ENCODE measurements at regions not wholly inside any gene's neighbourhood (a gene's known extent, or its start where the extent isn't known, plus 50 kb on each side); places are given as distances from the start of the nearest gene placed in this dataset.
"Not testable (repeated sequence)": the region's sequence is repeated elsewhere in the genome, so short reads cannot be mapped to it uniquely, and the experiment has no call there.

DNA sequence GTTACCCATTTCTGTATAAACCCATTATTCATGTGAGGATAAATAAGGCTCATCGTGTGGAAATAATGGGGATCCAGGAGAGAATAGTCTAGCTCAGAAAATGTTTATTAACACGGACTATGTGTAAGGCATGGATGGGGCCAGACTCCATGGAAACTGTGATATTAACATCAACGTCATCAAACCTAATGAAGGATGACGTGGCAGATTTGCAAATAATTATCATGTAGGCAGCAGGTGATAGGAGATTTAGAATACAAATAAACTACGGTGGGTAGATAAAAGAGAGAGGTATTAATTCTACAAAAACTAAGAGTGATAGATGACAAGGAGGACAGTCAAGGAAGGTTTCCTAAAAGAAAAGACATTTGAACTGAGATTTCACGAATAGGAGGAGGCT is 592.2 kb downstream of the REEP3 start:
- no peak for DNase-seq (ENCODE audit: low read depth, low spot score)

DNA sequence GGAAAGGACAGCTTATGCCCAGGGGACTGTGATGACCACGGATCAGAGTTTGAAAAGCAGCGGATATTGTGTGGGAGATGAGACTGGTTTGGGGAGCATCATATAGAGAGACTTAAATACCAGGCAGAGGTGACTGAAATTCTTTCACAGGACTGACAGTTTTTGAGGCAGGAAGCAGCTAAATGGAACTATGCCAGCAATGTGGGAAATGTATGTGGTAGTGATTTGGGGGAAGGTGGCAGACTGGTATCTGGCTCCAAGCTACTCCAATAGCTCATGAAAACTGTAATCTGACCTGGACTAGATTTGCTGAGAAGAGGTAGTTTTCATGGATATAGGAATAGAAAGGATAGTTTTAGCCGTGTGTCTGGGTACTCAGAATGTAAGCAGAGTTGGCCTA is 592.6 kb downstream of the REEP3 start:
- no peak for DNase-seq (ENCODE audit: low read depth, low spot score)

GRCh38 chr10:64115471-64115870 is 594.3 kb downstream of the REEP3 start:
- no peak for DNase-seq (ENCODE audit: low read depth, low spot score)

GRCh38 chr10:64115908-64116643 is 594.9 kb downstream of the REEP3 start:
- DNase-seq (ENCODE audit: low read depth, low spot score) = no peak

GRCh38 chr10:64116707-64117106 is 595.5 kb downstream of the REEP3 start:
- DNase-seq (ENCODE audit: low read depth, low spot score) = no peak

DNA sequence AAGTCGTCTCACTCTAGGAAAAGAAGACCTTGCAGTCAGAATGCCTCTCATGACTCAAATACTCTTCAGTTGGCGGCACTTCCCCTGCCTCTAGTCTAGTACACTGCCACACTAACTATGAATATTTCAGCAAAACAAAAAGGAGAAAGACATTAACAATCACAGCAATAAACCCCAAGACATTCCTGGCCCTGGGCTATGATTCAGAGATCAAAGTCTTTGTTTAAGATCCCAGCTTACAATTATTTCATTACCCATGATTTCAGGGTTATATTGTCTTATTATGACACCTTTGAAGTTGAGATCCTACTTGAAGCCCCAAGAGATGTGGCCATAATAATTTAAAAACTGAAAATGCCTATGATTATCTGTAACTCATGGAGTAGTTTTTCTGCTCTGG is 597.5 kb downstream of the REEP3 start:
- DNase-seq (ENCODE audit: low read depth, low spot score) = no peak

DNA sequence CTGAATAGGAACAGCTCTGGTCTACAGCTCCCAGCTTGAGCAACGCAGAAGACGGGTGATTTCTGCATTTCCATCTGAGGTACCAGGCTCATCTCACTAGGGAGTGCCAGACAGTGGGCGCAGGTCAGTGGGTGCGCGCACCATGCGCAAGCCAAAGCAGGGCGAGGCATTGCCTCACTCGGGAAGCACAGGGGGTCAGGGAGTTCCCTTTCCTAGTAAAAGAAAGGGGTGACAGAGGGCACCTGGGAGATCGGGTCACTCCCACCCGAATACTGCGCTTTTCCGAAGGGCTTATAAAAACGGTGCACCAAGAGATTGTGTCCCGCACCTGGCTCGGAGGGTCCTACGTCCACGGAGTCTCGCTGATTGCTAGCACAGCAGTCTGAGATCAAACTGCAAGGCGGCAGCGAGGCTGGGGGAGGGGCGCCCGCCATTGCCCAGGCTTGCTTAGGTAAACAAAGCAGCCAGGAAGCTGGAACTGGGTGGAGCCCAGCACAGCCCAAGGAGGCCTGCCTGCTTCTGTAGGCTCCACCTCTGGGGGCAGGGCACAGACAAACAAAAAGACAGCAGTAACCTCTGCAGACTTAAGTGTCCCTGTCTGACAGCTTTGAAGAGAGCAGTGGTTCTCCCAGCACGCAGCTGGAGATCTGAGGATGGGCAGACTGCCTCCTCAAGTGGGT is 599.2 kb downstream of the REEP3 start:
- DNase-seq (ENCODE audit: low read depth, low spot score) = not testable (repeated sequence)

DNA sequence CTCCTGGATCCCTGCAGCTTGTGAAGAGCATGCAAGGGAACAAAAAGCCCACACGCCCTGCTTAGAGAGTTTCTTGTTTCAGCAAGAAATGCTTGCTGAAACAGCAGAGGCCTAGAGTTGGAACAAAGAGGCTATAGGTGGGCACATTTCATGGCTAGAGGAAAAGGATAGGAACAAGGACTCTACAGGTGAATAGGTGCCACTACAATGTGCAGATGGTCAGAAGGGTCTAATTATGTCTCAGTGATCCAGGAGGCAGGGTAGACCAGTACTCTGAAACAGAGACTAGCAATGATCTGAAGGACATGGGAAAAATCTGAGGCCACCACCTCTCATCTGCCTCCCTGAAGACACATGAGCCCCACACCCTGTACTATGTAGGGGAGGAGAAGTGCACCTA is 609.0 kb downstream of the REEP3 start:
- no peak for DNase-seq (ENCODE audit: low read depth, low spot score)

- DNase-seq (ENCODE audit: low read depth, low spot score) = no peak
Observed at GRCh38 chr10:64134676-64135075, 613.5 kb downstream of the REEP3 start.

- DNase-seq (ENCODE audit: low read depth, low spot score) = no peak
Observed at GRCh38 chr10:64142395-64142794, 621.2 kb downstream of the REEP3 start.

- DNase-seq (ENCODE audit: low read depth, low spot score) = no peak
Observed at GRCh38 chr10:64148607-64149006, 627.4 kb downstream of the REEP3 start.

- DNase-seq (ENCODE audit: low read depth, low spot score) = no peak
Observed at GRCh38 chr10:64156166-64156565, 635.0 kb downstream of the REEP3 start.

GRCh38 chr10:64158551-64158950 is 637.4 kb downstream of the REEP3 start:
- no peak for DNase-seq (ENCODE audit: low read depth, low spot score)

GRCh38 chr10:64159910-64160872 is 639.0 kb downstream of the REEP3 start:
- DNase-seq (ENCODE audit: low read depth, low spot score) = no peak

DNA sequence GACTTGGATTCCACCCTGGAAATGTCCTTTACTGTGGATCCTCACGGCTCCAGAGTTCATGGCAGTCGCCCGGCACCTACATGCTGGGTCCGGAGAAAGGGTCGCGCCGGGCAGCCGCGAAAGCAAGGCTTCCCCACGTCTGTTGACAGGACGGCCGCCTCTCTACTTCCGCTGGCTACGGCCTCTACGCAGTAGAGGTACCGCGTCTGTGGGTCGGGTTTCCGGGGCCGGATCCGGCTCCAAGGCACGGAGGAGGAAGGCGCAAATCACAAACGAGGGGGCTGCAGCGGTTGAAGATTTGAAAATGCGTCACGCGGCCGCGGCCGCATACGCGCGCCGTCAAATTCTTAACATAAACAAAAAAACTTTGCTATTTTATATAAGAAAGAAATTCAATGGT is 649.6 kb downstream of the REEP3 start:
- no peak for DNase-seq (ENCODE audit: low read depth, low spot score)

DNA sequence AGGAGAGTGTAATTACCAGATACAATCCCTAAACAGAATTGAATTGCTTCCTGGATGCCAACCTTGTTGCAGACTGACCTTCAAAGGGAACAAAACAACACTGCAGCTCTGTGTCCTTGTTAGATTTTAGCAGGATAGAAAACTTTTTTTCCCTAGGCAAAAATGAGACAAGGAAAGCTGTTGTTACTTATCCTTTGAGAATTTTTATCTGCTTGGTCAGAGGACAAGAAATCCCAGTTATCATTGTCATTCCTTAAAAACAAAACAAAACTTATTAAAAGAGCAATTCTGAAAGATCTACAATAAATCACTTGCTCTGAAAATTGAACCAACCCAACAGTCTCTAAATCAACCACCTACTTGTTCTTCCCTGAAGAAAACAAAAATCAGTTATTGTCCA is 652.6 kb downstream of the REEP3 start:
- DNase-seq (ENCODE audit: low read depth, low spot score) = no peak

- DNase-seq (ENCODE audit: low read depth, low spot score) = no peak
Observed at GRCh38 chr10:64174666-64175255, 653.6 kb downstream of the REEP3 start.

DNA sequence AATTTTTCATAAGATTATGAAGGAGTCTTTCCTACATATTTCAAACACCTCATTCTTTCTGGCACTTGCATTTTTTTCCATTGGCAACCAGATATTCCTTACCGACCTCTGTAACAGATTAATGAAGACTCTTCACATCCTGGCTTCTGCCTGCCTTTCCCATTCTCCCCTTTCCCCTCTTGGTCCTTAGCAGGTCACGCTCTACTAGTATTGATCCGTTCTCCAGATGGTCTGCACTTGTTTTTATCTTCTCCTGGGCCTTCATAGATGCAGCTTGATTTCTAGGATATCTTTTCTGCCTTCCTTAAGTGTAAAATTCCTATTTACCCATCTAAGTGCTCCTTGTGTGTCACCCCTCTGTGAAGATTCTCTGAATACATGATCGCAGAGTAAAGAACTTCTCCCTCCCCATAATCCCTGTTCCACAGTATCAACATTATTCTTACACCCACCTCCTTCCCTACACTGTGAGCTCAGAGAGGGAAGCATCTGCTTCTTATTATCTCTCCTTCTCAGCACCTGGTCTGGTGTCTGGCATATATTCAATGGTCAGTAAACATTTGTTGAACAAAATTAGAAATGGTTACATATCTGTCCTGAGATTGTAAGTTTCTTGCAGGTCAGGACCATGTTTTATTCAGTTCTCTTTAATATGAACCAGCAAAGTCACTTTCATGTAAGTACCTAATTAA is 654.2 kb downstream of the REEP3 start:
- no peak for DNase-seq (ENCODE audit: low read depth, low spot score)

DNA sequence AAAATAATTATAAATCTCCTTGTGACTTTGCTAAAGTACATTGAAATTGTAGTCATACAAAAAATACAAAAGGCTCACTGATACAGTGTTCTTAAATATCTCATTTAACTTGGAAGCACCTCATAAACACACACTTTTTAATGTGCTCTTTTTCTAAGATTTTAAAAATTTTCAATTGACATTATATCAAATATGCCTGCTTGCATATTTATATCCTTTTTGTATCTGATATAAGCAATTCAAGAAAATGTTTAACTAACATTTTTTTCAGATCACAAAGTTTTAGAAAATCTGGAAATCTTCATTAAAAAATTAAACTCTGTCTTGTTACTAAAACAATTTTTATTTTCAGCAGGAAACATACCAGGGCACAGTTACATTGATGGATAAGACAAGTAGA is 661.5 kb downstream of the REEP3 start:
- DNase-seq (ENCODE audit: low read depth, low spot score) = no peak

DNA sequence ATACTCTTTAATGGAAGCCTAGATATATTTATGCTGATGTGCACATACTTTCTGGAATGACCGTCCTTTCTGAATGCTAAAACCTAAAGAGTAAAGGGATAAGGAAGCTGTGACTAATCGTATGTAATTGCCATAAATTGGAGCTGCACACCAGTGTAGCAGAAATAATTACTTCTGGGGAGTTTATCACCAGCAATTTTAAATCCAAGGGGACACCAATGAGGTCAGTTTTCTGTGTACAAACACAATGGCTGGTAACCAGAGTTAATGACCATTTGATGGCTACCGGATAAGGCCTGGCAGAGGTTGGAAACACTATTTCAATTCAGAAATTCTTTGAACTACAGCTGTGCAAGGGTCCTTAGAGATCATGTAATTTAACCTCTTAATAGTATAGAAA is 670.1 kb downstream of the REEP3 start:
- DNase-seq (ENCODE audit: low read depth, low spot score) = no peak

GRCh38 chr10:64196638-64197315 is 675.6 kb downstream of the REEP3 start:
- DNase-seq (ENCODE audit: low read depth, low spot score) = no peak

Data from iPS DF 19.7 (cell line).